ENCODE measurements at regions not wholly inside any gene's neighbourhood (a gene's known extent, or its start where the extent isn't known, plus 50 kb on each side); places are given as distances from the start of the nearest gene placed in this dataset.

GRCh38 chr11:127649071-127649470 lies 648.5 kb upstream of the KIRREL3 start:
- no peak for DNase-seq (ENCODE audit: low read depth)

DNA sequence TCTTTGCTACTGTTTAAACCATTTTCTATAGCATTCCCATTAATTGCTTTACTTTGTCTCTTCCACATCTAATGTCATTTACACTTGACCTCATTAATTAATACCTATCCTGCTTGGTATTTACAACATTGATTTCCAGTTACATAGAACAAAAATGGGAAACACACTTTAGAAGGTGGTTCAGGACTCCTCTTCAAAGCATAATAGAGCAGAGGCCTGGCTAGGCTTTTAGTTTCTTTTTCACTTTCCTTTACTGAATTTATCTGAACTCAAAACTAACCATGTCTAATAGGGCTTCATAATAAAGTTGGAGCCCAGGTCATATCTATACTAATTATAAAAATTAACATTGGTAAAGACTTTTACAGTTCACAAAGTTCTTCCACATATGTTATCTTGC lies 648.0 kb upstream of the KIRREL3 start:
- no peak for DNase-seq (ENCODE audit: low read depth)

- DNase-seq (ENCODE audit: low read depth): no peak
Measured at GRCh38 chr11:127644366-127644765, 643.8 kb upstream of the KIRREL3 start.

GRCh38 chr11:127643268-127644058 lies 642.9 kb upstream of the KIRREL3 start:
- no peak for DNase-seq (ENCODE audit: low read depth)

GRCh38 chr11:127640561-127641451 lies 640.2 kb upstream of the KIRREL3 start:
- peak; percentile 73 for DNase-seq (ENCODE audit: low read depth)

- peak; percentile 84 for DNase-seq (ENCODE audit: low read depth)
Measured at GRCh38 chr11:127639916-127640315, 639.3 kb upstream of the KIRREL3 start.

DNA sequence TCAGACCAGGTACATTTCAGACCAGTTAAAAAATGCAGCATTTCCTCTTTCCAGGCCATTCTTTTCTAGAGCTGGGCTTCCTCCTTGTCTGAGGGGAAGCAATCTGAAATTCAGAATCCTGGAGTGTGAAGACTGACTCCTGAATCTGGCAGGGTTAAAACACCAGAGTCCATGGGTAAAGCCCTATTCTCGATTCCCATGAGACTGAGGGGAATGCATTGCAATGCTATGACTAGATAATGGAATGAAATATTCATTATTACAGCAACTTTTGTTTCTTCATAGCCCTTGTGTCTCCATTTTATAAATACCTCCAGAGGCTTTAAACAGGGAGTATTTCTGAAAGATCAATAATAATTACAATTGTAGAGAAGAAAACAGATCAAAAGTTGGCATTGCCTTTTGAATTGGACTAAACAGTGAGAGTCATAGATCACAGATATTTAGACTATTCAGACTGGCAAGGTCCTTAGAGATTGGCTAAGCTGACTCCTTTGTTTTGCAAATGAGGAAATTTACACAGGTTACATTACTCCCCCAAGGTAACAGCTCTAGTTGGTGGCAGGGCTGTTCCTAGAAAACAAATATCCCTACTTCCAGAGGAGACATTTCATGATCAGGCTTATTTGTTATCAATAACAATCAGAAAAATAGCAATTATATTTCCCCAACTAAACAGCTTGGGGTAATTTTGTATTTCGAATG lies 632.6 kb upstream of the KIRREL3 start:
- no peak for DNase-seq (ENCODE audit: low read depth)

DNA sequence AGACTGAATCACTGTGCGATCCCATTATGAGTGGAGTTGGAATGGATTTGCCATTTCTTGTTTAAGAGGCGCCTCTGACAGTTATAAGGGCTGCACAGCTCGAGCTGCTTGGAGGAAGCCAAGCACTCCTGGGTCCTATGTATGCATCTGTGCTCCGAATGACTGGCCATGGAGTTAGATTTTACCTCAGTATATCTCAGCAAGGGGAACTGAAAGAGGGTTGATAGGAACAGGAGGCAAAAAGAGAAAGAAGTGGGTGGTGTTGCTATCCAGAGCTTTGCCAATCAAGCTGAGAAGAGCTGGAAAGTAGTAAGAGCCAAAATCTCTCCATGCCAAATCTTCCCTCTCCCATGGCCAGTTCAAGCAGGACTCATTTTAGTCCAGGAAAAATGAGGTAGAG lies 632.0 kb upstream of the KIRREL3 start:
- DNase-seq (ENCODE audit: low read depth): no peak

DNA sequence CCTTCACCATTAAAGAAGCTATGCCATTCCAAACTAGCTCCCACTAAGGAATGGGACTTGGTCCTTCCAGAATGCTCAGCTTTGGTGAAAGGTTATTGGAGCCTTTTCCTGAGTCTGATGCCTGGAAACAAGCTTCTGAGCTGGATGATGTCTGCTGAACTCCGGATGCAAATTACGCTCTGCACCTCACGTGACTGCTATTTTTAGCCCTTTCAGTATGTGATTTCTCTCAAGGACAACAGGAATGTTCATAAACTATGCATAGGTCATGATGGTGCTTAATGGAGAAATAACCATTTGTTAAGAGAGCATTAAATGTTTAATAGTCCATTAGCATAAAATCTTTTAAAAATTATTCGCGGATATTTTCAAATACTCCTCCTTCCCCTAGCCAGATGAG lies 631.4 kb upstream of the KIRREL3 start:
- no peak for DNase-seq (ENCODE audit: low read depth)

- no peak for DNase-seq (ENCODE audit: low read depth)
Measured at GRCh38 chr11:127629200-127629599, 628.6 kb upstream of the KIRREL3 start.

GRCh38 chr11:127628458-127628785 lies 627.9 kb upstream of the KIRREL3 start:
- DNase-seq (ENCODE audit: low read depth): no peak

DNA sequence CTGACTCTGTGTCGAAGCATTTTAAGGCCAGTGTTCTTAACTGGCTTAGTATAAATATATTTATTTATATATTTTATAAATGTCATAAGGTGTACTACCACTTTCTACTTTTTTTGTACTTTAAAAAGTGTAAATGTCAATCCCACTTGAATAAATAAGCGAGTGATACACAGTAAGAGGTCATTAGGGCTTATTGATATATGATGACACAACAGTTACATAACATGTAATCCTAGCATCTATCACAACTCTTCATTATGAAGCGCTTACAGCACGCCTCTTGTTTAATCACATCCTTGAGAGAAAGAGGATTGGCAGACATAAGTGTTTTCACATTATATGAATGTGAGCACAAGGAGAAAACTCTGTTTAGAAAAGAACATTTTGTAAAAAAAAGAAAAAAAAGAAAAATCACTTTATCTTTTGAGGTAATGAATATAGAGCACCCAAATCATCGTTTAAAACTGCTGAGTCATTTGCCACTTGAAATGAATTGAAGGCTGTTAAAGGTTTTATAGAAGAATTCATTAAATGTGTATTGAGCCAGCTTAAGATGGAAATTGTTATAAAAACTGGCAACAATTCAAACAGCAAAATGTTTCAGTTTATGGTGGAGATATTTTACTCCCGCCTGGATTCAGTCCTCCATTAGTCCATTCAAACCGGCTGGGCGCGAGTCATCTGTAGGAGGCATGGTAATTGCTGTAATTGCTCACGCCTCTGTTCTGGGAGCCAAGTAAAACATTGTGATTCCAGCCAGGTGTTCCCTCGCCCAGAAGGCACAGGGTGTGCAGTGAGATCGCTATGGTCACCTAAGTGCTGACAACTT lies 627.3 kb upstream of the KIRREL3 start:
- peak; percentile 67 for DNase-seq (ENCODE audit: low read depth)

GRCh38 chr11:127627204-127627603 lies 626.6 kb upstream of the KIRREL3 start:
- DNase-seq (ENCODE audit: low read depth): no peak

GRCh38 chr11:127625402-127625801 lies 624.8 kb upstream of the KIRREL3 start:
- DNase-seq (ENCODE audit: low read depth): no peak

DNA sequence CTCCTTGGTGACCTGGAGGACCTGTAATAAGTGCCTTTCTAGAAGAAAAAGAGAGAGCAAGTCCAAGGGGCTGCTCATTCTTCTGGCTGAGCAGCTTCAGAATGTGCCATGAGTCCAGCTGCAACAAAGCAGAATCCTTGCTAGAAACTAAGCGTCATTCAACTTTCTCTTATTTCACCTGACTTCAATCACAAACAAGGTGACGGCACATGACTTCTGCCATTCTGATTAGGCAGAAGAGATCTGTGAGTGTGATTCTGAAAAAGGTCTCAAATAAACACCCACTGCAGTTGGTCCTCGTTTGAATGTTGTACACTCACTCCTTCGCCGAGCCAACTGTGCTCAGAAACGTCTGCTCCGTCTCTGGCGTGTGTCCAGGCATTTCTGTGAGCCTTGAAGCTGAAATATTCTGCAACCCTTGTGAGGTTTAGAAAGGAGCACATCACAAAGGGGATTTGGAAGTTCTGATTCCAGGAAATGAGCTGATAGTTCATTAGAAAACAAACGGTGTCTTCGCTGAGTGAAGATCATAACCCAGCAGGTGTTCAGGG lies 623.8 kb upstream of the KIRREL3 start:
- DNase-seq (ENCODE audit: low read depth): peak; percentile 40

GRCh38 chr11:127622686-127623085 lies 622.1 kb upstream of the KIRREL3 start:
- DNase-seq (ENCODE audit: low read depth): no peak

DNA sequence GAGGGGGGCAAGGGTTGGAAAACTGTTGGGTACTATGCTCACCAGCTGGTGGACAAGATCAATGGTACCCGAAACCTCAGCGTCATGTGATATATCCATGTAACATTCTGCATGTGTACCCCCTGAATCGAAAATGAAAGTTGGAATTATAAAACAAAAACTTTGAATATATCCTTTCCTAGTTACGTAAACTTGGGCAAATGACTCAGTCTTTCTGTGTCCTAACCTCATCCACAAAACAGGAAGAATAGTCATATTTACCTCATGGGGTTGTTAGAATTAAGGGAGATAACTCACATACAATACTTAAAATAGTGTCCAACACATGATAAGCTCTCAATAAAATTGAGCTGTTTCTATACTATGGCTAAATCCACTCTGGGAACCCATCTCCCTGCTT lies 620.1 kb upstream of the KIRREL3 start:
- no peak for DNase-seq (ENCODE audit: low read depth)

- DNase-seq (ENCODE audit: low read depth): no peak
Measured at GRCh38 chr11:127619946-127620345, 619.4 kb upstream of the KIRREL3 start.

GRCh38 chr11:127618721-127619120 lies 618.2 kb upstream of the KIRREL3 start:
- no peak for DNase-seq (ENCODE audit: low read depth)

- no peak for DNase-seq (ENCODE audit: low read depth)
Measured at GRCh38 chr11:127616158-127616557, 615.6 kb upstream of the KIRREL3 start.

DNA sequence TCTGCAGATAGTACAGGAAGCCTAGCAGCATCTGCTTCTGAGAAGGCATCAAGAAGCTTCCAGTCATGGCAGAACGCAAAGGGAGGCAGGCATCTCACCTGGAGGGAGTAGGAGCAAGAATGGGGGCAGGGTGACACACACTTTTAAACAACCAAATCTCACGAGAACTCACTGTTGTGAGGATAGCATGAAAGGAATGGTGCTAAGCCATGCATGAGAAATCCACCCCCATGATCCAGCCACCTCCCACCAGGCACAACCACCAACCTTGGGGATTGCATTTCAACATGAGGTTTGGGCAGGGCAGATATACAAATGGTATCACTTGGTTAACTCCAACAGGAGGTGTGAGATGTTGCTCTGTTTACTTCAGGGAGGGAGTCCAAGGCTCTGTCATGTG lies 612.0 kb upstream of the KIRREL3 start:
- no peak for DNase-seq (ENCODE audit: low read depth)
